D721Med (cell line): ENCODE measurements at regions not wholly inside any gene's neighbourhood (a gene's known extent, or its start where the extent isn't known, plus 50 kb on each side); places are given as distances from the start of the nearest gene placed in this dataset.

ENCODE experiments used
- DNase-seq: peaks from one replicate; pipeline ENCODE4 v3.0.0; 2011; ENCODE audit warnings: low spot score; ENCODE audit not compliant: insufficient read length
- FAIRE-seq: peaks from 2 replicates; lab custom pipeline; 2011; peaks lifted over from hg19 to GRCh38; lab: Jason Lieb, UNC
- TF ChIP-seq, protein P1 (sequence below): IDR thresholded peaks from 2 replicates; pipeline ENCODE4 v1.5.1; 2012; ENCODE audit warnings: mild to moderate bottlenecking, control low read depth; ENCODE audit not compliant: insufficient read depth; ENCODE audit errors: missing control alignments

GRCh38 chr6:41454189-41454789 lies 91.9 kb upstream of the FOXP4 start:
- FAIRE-seq = no peak

DNA sequence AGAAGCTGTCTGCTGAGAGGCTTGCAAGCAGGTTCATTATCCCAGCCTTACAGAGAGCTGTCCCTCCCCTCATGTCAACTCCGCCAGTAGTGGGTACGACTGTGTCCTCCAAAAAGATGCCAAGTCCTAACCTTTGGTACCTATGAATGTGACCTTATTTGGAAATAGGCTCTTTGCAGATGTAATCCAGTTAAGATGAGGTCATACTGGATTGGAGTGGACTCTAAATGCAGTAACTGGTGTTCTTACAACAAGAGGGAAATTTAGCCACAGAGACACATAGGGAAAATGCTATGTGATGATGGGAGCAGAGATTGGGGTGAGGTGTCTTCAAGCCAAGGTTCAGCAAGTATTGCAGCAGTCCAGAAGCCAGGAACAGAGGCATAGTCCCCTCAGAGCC lies 90.8 kb upstream of the FOXP4 start:
- TF ChIP-seq, protein P1, sequence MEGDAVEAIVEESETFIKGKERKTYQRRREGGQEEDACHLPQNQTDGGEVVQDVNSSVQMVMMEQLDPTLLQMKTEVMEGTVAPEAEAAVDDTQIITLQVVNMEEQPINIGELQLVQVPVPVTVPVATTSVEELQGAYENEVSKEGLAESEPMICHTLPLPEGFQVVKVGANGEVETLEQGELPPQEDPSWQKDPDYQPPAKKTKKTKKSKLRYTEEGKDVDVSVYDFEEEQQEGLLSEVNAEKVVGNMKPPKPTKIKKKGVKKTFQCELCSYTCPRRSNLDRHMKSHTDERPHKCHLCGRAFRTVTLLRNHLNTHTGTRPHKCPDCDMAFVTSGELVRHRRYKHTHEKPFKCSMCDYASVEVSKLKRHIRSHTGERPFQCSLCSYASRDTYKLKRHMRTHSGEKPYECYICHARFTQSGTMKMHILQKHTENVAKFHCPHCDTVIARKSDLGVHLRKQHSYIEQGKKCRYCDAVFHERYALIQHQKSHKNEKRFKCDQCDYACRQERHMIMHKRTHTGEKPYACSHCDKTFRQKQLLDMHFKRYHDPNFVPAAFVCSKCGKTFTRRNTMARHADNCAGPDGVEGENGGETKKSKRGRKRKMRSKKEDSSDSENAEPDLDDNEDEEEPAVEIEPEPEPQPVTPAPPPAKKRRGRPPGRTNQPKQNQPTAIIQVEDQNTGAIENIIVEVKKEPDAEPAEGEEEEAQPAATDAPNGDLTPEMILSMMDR = no peak
- no peak for DNase-seq
- FAIRE-seq = no peak

More at GRCh38 chr6:41454189-41454789, 91.9 kb upstream of the FOXP4 start:
- DNase-seq = no peak
- TF ChIP-seq, protein P1 = no peak

- no peak for FAIRE-seq
Observed at GRCh38 chr6:41455818-41456217, 90.4 kb upstream of the FOXP4 start.

DNA sequence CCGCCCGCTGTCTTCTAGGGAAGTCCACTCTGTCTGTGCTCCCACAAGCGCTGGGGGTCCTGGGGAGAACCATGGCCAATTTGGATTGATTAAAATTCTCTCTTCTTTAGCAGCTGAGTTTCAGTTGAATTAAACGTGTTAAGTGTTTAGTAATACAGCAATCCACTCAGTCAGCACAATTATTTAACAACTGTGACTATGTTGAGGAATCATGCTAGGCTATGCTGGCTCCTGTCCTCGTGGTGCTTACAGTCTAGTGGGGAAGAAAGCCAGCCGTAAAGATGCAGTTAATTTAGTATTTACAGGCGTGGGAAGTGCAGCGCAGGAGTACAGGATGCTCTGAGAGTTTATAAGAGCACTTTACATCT lies 88.9 kb upstream of the FOXP4 start:
- DNase-seq = no peak
- FAIRE-seq = no peak
- TF ChIP-seq, protein P1 = no peak

More at GRCh38 chr6:41455818-41456217, 90.4 kb upstream of the FOXP4 start:
- DNase-seq = no peak
- TF ChIP-seq, protein P1 = no peak

GRCh38 chr6:41459738-41460137 lies 86.4 kb upstream of the FOXP4 start:
- FAIRE-seq (no peak), DNase-seq (no peak)
- TF ChIP-seq, protein P1 = no peak

DNA sequence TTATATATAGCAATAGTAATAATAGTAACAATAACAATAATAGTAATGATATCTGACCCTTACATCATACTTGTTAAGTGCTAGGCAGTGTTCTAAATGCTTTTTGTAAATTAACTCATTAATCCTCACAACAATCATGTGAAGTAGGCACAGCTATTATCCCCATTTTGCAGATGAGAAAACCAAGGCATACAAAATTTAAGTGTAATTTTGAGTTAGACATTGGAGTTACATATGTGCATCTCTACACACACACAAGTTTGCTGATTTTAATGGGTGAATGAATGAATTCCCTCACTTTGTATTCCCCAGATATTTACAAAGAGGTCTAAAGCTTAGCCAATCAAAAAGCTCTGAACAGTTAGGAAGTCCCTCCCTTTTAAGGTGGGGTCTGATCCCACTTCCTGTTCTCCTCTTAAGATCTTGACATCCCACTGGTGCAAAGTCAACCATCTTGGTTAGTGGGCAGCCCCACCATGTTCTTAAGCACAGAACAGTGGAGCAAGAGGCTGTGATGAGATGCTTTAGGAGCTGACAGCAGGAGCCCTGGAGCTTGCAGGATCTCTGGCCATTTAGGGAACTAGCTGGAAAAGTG lies 85.3 kb upstream of the FOXP4 start:
- DNase-seq (no peak), FAIRE-seq (no peak)
- TF ChIP-seq, protein P1 = no peak

DNA sequence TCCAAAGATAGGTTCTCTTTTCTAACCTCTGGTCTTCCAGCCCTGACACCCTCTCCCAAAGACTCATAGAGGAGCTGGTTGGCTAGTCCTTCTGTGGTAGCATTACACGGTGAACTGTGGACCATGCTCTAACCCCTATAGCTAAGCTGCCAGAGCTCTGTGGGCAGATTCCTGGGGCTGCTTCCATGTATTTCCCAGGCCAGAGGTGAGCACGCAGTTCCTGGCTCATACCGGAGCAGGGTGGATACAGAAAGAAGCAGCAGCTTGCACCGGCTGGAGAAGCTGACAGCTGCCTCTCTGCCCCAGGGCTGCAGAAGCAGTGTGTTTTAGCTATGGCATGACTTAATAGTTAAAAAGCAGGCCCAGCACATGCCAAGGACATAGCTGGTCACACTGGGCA lies 84.1 kb upstream of the FOXP4 start:
- TF ChIP-seq, protein P1 = no peak
- FAIRE-seq (no peak), DNase-seq (no peak)
